NCI-H1092 treated with DMSO at 0.1 percent for 48 hours (cell line): ENCODE measurements at regions not wholly inside any gene's neighbourhood (a gene's known extent, or its start where the extent isn't known, plus 50 kb on each side); places are given as distances from the start of the nearest gene placed in this dataset.
"Not testable (repeated sequence)": the region's sequence is repeated elsewhere in the genome, so short reads cannot be mapped to it uniquely, and the experiment has no call there.

Source experiments
- DNase-seq: peaks from one replicate; lab custom pipeline; 2025; lab: John Stamatoyannopoulos, UW

- DNase-seq: no peak
Measured at GRCh38 chrX:13478740-13479451, 90.5 kb upstream of the EGFL6 start.

- no peak for DNase-seq
Measured at GRCh38 chrX:13476384-13476783, 93.0 kb upstream of the EGFL6 start.

DNA sequence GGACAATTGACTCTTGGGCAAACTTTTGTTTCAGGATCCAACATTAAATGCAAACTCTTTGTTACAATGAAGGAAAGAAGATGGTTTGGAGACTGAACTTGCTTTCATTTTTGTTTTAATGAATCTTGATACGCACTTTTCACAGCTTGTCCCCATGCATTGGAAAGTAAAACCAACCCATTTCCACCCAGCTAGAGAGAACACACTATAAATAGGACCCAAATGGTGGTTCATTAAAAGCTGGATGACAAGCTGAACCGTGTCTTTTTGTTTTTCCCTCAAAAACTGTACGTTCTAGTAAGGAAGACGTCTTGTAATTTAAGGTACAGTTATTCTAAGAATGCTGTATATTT, 95.3 kb upstream of the EGFL6 start:
- DNase-seq: no peak

DNA sequence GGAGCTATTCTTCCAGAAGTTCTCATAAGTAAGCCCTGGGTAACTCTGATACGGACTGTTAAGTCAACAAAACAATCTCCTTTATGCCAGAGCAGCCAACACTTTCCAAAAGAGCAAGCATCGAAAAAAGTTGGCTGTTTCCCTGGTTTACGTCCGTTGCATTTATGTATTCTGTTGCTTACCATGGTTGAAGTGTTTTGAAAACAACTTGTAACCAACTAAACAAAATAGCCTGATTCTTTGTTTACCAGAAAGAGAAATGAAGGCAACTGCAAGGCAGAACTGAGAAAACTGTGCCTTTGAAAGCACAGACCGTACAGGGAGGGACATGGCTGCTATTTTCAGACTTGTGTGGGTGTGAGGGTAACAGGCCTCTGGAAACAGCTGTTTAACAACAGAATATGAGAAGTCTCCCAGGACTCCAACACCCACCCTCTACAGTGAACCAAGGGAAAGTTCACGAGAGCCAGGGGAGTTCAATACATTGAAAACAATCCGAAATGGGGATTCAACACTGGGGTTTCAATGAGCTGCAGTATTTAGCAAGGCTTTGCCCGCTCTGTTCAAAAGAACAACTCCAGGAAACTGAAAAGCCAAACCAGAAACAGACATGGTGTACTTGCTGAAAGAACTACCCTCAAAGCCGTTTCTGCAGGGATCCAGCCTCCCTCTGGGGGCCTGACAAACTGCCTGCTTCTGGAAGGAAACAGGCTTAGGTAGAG, 95.8 kb upstream of the EGFL6 start:
- DNase-seq: no peak

DNA sequence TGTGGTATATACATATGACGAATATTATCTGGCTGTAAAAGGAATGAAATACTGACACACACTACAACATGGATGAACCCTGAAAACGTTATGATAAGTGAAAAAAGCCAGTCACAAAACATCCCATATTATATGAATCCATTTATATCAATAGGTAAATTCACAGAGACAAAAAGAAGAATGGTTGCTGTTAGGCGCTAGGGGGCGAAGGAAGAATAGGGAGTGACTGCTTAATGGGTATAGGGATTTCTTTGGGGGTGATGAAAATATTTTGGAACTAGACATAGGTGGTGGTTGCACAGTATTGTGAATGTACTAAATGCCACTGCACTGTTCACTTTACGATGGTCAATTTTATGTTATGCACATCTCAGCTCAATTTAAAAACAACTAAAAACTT, 96.4 kb upstream of the EGFL6 start:
- no peak for DNase-seq

- DNase-seq: no peak
Measured at GRCh38 chrX:13471269-13471668, 98.1 kb upstream of the EGFL6 start.

DNA sequence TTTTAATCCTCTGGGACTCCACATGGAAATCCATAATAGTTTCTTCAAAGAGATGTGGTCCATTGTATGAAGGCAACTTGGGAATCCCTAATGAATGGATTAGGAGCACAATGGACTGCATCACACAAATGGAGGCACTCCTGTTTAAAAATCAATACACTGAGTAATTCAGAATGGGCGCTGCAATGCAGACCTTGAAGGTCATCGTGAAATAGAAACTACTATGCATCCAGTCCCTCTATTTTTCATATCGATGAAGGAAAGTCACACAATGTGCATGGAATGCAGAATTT, 98.8 kb upstream of the EGFL6 start:
- DNase-seq: no peak

- no peak for DNase-seq
Measured at GRCh38 chrX:13469963-13470684, 99.3 kb upstream of the EGFL6 start.

GRCh38 chrX:13468096-13468495, 101.3 kb upstream of the EGFL6 start:
- DNase-seq: no peak

GRCh38 chrX:13467243-13467642, 102.2 kb upstream of the EGFL6 start:
- DNase-seq: no peak

DNA sequence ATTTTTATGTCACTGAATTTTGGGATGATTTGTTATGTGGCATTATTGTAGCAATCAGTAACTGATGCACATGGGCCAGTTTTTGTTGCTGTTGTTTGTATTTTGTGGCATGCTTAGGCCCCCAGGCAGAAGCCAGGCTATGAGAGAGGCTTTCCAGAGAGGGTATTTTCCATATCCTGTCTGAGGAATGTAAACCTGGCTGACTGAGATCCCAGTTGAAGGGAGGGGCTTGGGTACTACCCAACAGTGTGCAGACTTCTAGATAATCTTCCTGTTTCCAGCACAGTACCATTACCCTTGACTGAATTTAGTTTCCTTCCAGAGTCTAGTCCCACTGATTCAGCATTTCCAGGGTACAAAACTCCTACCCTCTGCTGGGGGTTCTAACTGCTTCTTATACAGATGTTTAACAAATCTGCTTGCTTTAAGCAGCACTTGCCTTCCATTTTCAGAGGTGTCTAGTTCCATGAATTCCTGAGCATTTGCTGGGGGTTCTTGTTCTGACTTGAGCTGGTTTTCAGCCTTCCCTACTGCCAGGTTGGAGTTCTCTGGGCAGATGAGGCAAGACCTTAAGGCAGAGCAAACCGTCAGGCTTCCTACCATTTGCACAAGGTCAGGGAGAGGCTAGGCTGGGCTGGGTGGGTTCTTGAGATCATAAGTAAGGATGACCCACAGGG, 104.7 kb upstream of the EGFL6 start:
- DNase-seq: no peak

- peak; percentile 92 for DNase-seq
Measured at GRCh38 chrX:13463608-13464007, 105.8 kb upstream of the EGFL6 start.

GRCh38 chrX:13452283-13452682, 117.1 kb upstream of the EGFL6 start:
- DNase-seq: no peak

DNA sequence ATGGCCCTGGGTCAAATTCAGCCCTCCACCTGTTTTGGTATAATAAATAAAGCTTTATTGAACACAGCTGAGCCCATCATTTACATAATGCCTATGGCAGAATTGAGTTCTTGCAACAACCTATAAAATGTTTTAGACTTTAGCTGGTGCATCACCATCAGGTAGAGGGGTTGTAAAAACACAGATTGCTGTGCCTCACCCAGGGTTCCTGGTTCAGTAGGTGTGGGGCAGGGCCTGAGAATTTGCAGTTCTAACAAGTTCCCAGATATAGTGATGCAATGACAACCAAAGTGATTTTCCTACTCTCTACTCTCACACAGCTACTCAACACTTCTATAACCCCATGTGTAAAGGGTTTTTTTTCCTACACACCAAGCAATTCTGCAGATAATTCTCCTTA, 120.0 kb upstream of the EGFL6 start:
- DNase-seq: no peak

GRCh38 chrX:13448941-13449340, 120.5 kb upstream of the EGFL6 start:
- DNase-seq: no peak

GRCh38 chrX:13441608-13442007, 121.8 kb upstream of the ATXN3L start:
- DNase-seq: not testable (repeated sequence)

DNA sequence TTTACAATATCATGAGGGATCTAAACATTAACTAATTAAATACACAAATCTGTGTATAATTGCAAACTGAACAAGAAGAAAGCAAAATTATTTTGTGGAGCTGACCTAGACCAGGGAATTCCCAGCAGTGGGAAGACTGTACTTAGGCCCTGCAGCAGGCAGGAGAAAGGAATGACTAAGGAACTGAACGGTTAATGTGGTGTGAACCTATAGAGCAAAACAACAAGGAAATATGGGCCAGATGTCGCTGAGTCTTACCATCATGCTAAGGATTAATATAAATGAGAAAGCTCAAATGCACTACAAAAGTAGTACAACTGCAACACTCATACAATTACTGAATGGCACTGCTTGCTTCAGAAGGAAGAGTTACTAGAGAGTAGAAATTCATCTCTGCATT, 120.3 kb upstream of the ATXN3L start:
- DNase-seq: no peak

GRCh38 chrX:13433298-13433605, 113.4 kb upstream of the ATXN3L start:
- DNase-seq: no peak

DNA sequence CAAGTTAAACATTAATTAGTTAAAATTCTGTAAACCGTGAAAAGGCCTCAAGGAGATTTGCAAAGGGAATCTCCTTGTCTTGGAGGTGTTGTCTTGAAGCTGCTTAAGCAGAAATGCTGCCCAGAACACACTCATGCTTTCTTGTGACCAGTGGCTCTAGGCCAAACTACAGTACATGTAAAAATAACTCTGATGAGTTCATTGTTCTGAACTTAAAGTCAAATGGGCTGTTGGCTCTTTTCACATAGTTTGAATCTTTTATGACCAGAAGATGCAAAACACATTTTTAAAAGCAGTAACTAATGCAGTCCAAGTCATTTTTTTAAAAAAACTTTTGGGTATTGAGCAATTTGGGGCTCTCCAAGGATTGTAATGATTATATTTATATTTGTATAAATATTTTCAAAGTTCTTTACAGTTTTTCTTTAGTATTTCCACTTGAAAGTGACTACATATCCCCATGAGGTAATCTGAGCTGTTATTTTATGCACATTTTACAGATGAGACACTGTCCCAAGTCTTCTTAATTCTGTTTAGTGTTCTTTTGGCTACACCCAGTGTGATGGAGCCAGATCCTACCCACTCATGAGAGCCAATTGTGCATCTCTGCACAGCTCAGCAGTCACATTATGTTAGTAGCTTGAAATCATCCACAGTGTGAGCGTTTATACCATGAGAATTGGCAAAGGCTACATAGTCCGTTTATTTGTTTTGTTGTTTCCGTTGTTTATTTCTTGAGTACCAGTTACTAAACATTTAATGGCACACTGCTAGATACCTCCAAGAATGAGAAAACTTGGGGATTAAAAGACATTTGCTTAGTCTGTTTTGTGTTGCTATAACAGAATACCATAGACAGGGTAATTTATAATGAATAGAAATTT, 112.8 kb upstream of the ATXN3L start:
- no peak for DNase-seq

GRCh38 chrX:13430136-13430827, 110.4 kb upstream of the ATXN3L start:
- no peak for DNase-seq

DNA sequence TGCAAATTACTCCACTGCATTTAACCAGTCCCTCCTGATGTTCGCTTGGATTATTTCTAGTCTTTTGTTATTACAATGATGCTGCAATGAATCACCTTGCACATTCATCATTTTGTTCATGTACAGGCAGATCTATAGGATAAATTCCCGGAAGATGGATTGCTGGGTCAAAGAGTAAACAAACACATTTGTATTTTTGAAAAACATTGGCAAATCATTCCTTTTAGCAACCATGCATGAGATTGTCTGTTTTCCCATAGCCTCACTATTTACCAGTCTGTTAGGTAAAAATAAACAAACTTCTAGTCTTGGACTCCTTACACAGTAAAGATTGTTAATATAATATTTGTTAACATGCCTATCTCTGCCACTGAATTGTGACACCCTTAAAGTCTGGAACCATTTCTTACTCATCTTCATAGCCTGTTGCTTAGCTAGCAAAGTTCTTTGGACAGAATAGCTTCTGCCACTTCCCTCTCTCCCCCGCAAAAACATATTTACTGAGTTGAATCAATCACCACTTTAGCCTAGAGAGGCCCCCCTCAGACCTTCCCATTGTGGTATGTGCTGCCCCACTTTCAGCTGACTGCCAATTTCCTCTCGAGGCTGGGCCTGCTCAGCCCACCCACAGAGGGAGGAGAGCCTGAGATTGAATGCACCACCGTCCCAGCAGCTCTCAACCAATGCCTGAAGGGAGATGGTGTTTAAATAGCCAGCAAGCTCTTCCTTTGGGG, 108.4 kb upstream of the ATXN3L start:
- peak; percentile 58 for DNase-seq
